ENCODE measurements at regions not wholly inside any gene's neighbourhood (a gene's known extent, or its start where the extent isn't known, plus 50 kb on each side); places are given as distances from the start of the nearest gene placed in this dataset.

GRCh38 chr2:21920721-21921120, 797.0 kb downstream of the TDRD15 start:
- Histone ChIP-seq H4K20me1 (ENCODE audit: control insufficient read depth, extremely low read depth, insufficient read depth, low read length) (no peaks in the 10 kb centered on the region), H3K4me1 (ENCODE audit: control insufficient read depth, extremely low read depth, insufficient read depth, low read length) (no peaks in the 10 kb centered on the region), H3K9me3 (ENCODE audit: control insufficient read depth, insufficient read depth, low read depth, low read length) (no peaks in the 10 kb centered on the region), H3K79me2 (ENCODE audit: control insufficient read depth, insufficient read depth, low read length) (no peaks in the 10 kb centered on the region), H3K4me2 (ENCODE audit: extremely low read depth, insufficient read depth, low read length) (no peak overlapping the region), H3K4me3 (replicated peaks in 1 of 4; ENCODE audit: control extremely low read depth in 1 of 4, insufficient read depth in 1 of 4, low read depth in 3 of 4, low read length in 4 of 4) (no peak overlapping the region), H3K9ac (ENCODE audit: insufficient read depth, low read length) (no peak overlapping the region), H2AFZ (ENCODE audit: low read length) (no peak overlapping the region), H3K36me3 (ENCODE audit: control insufficient read depth, insufficient read depth, low read length) (no peaks in the 10 kb centered on the region), H3K27me3 (ENCODE audit: control insufficient read depth, insufficient read depth, low read length) (no peaks in the 10 kb centered on the region), H3K27ac (ENCODE audit: insufficient read depth, low read length) (no peak overlapping the region)
- no peak for DNase-seq (ENCODE audit: low read depth in 2 of 2)
- TF ChIP-seq EZH2 (IDR thresholded peaks at IDR 0.05; ENCODE audit: low read length, missing control alignments) = no peak
- no peak for TF ChIP-seq CTCF (conservative IDR thresholded peaks at IDR 0.05 in 1 of 2, IDR thresholded peaks at IDR 0.05 in 1 of 2; ENCODE audit: low read depth in 1 of 2, low read length in 2 of 2)

GRCh38 chr2:21924640-21925285, 801.0 kb downstream of the TDRD15 start:
- no peak overlapping the region for H3K4me3 ChIP-seq (replicated peaks in 1 of 4; ENCODE audit: control extremely low read depth in 1 of 4, insufficient read depth in 1 of 4, low read depth in 3 of 4, low read length in 4 of 4)
- H3K9me3 ChIP-seq (ENCODE audit: control insufficient read depth, insufficient read depth, low read depth, low read length) = no peaks in the 10 kb centered on the region
- H3K4me2 ChIP-seq (ENCODE audit: extremely low read depth, insufficient read depth, low read length) = no peak overlapping the region
- no peak for DNase-seq (ENCODE audit: low read depth in 2 of 2)
- no peaks in the 10 kb centered on the region for H3K79me2 ChIP-seq (ENCODE audit: control insufficient read depth, insufficient read depth, low read length)
- H4K20me1 ChIP-seq (ENCODE audit: control insufficient read depth, extremely low read depth, insufficient read depth, low read length) = no peaks in the 10 kb centered on the region
- no peak overlapping the region for H3K27ac ChIP-seq (ENCODE audit: insufficient read depth, low read length)
- no peak overlapping the region for H2AFZ ChIP-seq (ENCODE audit: low read length)
- H3K4me1 ChIP-seq (ENCODE audit: control insufficient read depth, extremely low read depth, insufficient read depth, low read length) = no peaks in the 10 kb centered on the region
- no peak overlapping the region for H3K9ac ChIP-seq (ENCODE audit: insufficient read depth, low read length)
- H3K27me3 ChIP-seq (ENCODE audit: control insufficient read depth, insufficient read depth, low read length) = no peaks in the 10 kb centered on the region
- no peak for TF ChIP-seq CTCF (conservative IDR thresholded peaks at IDR 0.05 in 1 of 2, IDR thresholded peaks at IDR 0.05 in 1 of 2; ENCODE audit: low read depth in 1 of 2, low read length in 2 of 2)
- TF ChIP-seq EZH2 (IDR thresholded peaks at IDR 0.05; ENCODE audit: low read length, missing control alignments) = no peak
- H3K36me3 ChIP-seq (ENCODE audit: control insufficient read depth, insufficient read depth, low read length) = no peaks in the 10 kb centered on the region

GRCh38 chr2:21928292-21928691, 804.5 kb downstream of the TDRD15 start:
- H3K9ac ChIP-seq (ENCODE audit: insufficient read depth, low read length) = no peak overlapping the region
- H2AFZ ChIP-seq (ENCODE audit: low read length) = no peak overlapping the region
- no peaks in the 10 kb centered on the region for H3K4me1 ChIP-seq (ENCODE audit: control insufficient read depth, extremely low read depth, insufficient read depth, low read length)
- H4K20me1 ChIP-seq (ENCODE audit: control insufficient read depth, extremely low read depth, insufficient read depth, low read length) = no peaks in the 10 kb centered on the region
- no peaks in the 10 kb centered on the region for H3K9me3 ChIP-seq (ENCODE audit: control insufficient read depth, insufficient read depth, low read depth, low read length)
- no peaks in the 10 kb centered on the region for H3K36me3 ChIP-seq (ENCODE audit: control insufficient read depth, insufficient read depth, low read length)
- no peak overlapping the region for H3K27ac ChIP-seq (ENCODE audit: insufficient read depth, low read length)
- H3K79me2 ChIP-seq (ENCODE audit: control insufficient read depth, insufficient read depth, low read length) = no peaks in the 10 kb centered on the region
- no peaks in the 10 kb centered on the region for H3K27me3 ChIP-seq (ENCODE audit: control insufficient read depth, insufficient read depth, low read length)
- no peak overlapping the region for H3K4me3 ChIP-seq (replicated peaks in 1 of 4; ENCODE audit: control extremely low read depth in 1 of 4, insufficient read depth in 1 of 4, low read depth in 3 of 4, low read length in 4 of 4)
- no peak for TF ChIP-seq EZH2 (IDR thresholded peaks at IDR 0.05; ENCODE audit: low read length, missing control alignments)
- TF ChIP-seq CTCF (conservative IDR thresholded peaks at IDR 0.05 in 1 of 2, IDR thresholded peaks at IDR 0.05 in 1 of 2; ENCODE audit: low read depth in 1 of 2, low read length in 2 of 2) = peak; percentile 10 to 18
- no peak overlapping the region for H3K4me2 ChIP-seq (ENCODE audit: extremely low read depth, insufficient read depth, low read length)
- no peak for DNase-seq (ENCODE audit: low read depth in 2 of 2)
